ENCODE measurements at regions not wholly inside any gene's neighbourhood (a gene's known extent, or its start where the extent isn't known, plus 50 kb on each side); places are given as distances from the start of the nearest gene placed in this dataset.

- TF ChIP-seq, protein P1, sequence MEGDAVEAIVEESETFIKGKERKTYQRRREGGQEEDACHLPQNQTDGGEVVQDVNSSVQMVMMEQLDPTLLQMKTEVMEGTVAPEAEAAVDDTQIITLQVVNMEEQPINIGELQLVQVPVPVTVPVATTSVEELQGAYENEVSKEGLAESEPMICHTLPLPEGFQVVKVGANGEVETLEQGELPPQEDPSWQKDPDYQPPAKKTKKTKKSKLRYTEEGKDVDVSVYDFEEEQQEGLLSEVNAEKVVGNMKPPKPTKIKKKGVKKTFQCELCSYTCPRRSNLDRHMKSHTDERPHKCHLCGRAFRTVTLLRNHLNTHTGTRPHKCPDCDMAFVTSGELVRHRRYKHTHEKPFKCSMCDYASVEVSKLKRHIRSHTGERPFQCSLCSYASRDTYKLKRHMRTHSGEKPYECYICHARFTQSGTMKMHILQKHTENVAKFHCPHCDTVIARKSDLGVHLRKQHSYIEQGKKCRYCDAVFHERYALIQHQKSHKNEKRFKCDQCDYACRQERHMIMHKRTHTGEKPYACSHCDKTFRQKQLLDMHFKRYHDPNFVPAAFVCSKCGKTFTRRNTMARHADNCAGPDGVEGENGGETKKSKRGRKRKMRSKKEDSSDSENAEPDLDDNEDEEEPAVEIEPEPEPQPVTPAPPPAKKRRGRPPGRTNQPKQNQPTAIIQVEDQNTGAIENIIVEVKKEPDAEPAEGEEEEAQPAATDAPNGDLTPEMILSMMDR (IDR thresholded peaks at IDR 0.05): no peak
- TF ChIP-seq TCF7L2 (IDR thresholded peaks at IDR 0.05; ENCODE audit: low read depth, low read length): no peak
- TF ChIP-seq, protein P2, sequence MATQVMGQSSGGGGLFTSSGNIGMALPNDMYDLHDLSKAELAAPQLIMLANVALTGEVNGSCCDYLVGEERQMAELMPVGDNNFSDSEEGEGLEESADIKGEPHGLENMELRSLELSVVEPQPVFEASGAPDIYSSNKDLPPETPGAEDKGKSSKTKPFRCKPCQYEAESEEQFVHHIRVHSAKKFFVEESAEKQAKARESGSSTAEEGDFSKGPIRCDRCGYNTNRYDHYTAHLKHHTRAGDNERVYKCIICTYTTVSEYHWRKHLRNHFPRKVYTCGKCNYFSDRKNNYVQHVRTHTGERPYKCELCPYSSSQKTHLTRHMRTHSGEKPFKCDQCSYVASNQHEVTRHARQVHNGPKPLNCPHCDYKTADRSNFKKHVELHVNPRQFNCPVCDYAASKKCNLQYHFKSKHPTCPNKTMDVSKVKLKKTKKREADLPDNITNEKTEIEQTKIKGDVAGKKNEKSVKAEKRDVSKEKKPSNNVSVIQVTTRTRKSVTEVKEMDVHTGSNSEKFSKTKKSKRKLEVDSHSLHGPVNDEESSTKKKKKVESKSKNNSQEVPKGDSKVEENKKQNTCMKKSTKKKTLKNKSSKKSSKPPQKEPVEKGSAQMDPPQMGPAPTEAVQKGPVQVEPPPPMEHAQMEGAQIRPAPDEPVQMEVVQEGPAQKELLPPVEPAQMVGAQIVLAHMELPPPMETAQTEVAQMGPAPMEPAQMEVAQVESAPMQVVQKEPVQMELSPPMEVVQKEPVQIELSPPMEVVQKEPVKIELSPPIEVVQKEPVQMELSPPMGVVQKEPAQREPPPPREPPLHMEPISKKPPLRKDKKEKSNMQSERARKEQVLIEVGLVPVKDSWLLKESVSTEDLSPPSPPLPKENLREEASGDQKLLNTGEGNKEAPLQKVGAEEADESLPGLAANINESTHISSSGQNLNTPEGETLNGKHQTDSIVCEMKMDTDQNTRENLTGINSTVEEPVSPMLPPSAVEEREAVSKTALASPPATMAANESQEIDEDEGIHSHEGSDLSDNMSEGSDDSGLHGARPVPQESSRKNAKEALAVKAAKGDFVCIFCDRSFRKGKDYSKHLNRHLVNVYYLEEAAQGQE (IDR thresholded peaks at IDR 0.05; ENCODE audit: insufficient read depth in 1 of 2, low read depth in 2 of 2, low read length in 1 of 2): no peak
- TF ChIP-seq POLR2AphosphoS5 (IDR thresholded peaks at IDR 0.05; ENCODE audit: low read depth, low read length): no peak
- no peak for TF ChIP-seq SIN3A (IDR thresholded peaks at IDR 0.05; ENCODE audit: borderline replicate concordance, insufficient read depth, low read depth, low read length)
Observed at GRCh38 chr12:17609153-17609552, 480.8 kb downstream of the RERGL start.

Measured in Panc1 (cell line).